ENCODE measurements at regions not wholly inside any gene's neighbourhood (a gene's known extent, or its start where the extent isn't known, plus 50 kb on each side); places are given as distances from the start of the nearest gene placed in this dataset.
"Not testable (repeated sequence)": the region's sequence is repeated elsewhere in the genome, so short reads cannot be mapped to it uniquely, and the experiment has no call there.

- TF ChIP-seq CTCF (IDR thresholded peaks at IDR 0.05; ENCODE audit: insufficient read depth, low read length, severe bottlenecking) = no peak
- FAIRE-seq (peak; percentile 36), DNase-seq (ENCODE audit: low read depth) (no peak)
- Histone ChIP-seq H3K36me3 (ENCODE audit: control insufficient read depth, insufficient read depth, low read length) (no peaks in the 10 kb centered on the region), H3K4me3 (ENCODE audit: low read depth, low read length) (no peak overlapping the region), H3K27me3 (ENCODE audit: control insufficient read depth, insufficient read depth, low read length) (no peaks in the 10 kb centered on the region)
Observed at GRCh38 chr7:55310287-55311025, 54.7 kb upstream of the LANCL2 start.

- H3K27me3 ChIP-seq (ENCODE audit: control insufficient read depth, insufficient read depth, low read length); H3K4me3 ChIP-seq (ENCODE audit: low read depth, low read length); FAIRE-seq: not testable (repeated sequence)
Observed at GRCh38 chr7:55311892-55312291, 53.2 kb upstream of the LANCL2 start.

GRCh38 chr7:55313671-55314070 lies 51.5 kb upstream of the LANCL2 start:
- DNase-seq (ENCODE audit: low read depth); H3K36me3 ChIP-seq (ENCODE audit: control insufficient read depth, insufficient read depth, low read length); FAIRE-seq; H3K27me3 ChIP-seq (ENCODE audit: control insufficient read depth, insufficient read depth, low read length); H3K4me3 ChIP-seq (ENCODE audit: low read depth, low read length): not testable (repeated sequence)

More at GRCh38 chr7:55311892-55312291, 53.2 kb upstream of the LANCL2 start:
- not testable (repeated sequence) for DNase-seq (ENCODE audit: low read depth); H3K36me3 ChIP-seq (ENCODE audit: control insufficient read depth, insufficient read depth, low read length)

GRCh38 chr7:55314967-55315366 lies 50.2 kb upstream of the LANCL2 start:
- no peak for FAIRE-seq
- H3K4me3 ChIP-seq (ENCODE audit: low read depth, low read length) = no peak overlapping the region
- no peak for DNase-seq (ENCODE audit: low read depth)
- no peaks in the 10 kb centered on the region for H3K27me3 ChIP-seq (ENCODE audit: control insufficient read depth, insufficient read depth, low read length)
- no peak for TF ChIP-seq CTCF (IDR thresholded peaks at IDR 0.05; ENCODE audit: insufficient read depth, low read length, severe bottlenecking)
- no peaks in the 10 kb centered on the region for H3K36me3 ChIP-seq (ENCODE audit: control insufficient read depth, insufficient read depth, low read length)
